OCI-LY1 (cell line): ENCODE measurements at regions not wholly inside any gene's neighbourhood (a gene's known extent, or its start where the extent isn't known, plus 50 kb on each side); places are given as distances from the start of the nearest gene placed in this dataset.

ENCODE experiments used
- H2AFZ ChIP-seq: fragments of 200-600 bp; sonication (generic), shearing (Covaris generic); 2 replicates; pipeline ENCODE4 v1.6.0; 2014; ENCODE audit warnings: antibody characterized with exemption, mild to moderate bottlenecking, low read length
- H3F3A ChIP-seq: fragments of 200-600 bp; sonication (generic), shearing (Covaris generic); 2 replicates; pipeline ENCODE4 v1.6.0; 2014; ENCODE audit warnings: mild to moderate bottlenecking, antibody characterized with exemption, low read length, moderate library complexity; ENCODE audit not compliant: insufficient read depth
- H3K27ac ChIP-seq: fragments of 200-600 bp; sonication (generic); 2 replicates; pipeline ENCODE4 v1.5.1; 2014; ENCODE audit warnings: low read length, mixed run types, mild to moderate bottlenecking, low read depth; ENCODE audit not compliant: poor library complexity, severe bottlenecking
- H3K27me3 ChIP-seq: fragments of 200-600 bp; sonication (generic); 2 replicates; pipeline ENCODE4 v1.6.0; 2014; ENCODE audit warnings: antibody characterized with exemption, mild to moderate bottlenecking, low read length, moderate library complexity; ENCODE audit not compliant: insufficient read depth
- H3K36me3 ChIP-seq: fragments of 200-600 bp; sonication (generic); 2 replicates; pipeline ENCODE4 v1.6.1; 2014; ENCODE audit warnings: mild to moderate bottlenecking, antibody characterized with exemption, low read length, moderate library complexity, mixed read lengths; ENCODE audit not compliant: insufficient read depth
- H3K4me1 ChIP-seq: fragments of 200-600 bp; sonication (generic); 2 replicates; pipeline ENCODE4 v1.5.1; 2014; ENCODE audit warnings: mild to moderate bottlenecking, low read length, moderate library complexity; ENCODE audit not compliant: insufficient read depth, severe bottlenecking
- H3K4me2 ChIP-seq: fragments of 200-600 bp; sonication (generic), shearing (Covaris generic); 2 replicates; pipeline ENCODE4 v1.6.1; 2014; ENCODE audit warnings: low read length
- H3K4me3 ChIP-seq: fragments of 200-600 bp; sonication (generic); 2 replicates; pipeline ENCODE4 v1.5.1; 2014; ENCODE audit warnings: low read length, low read depth, mild to moderate bottlenecking, mixed read lengths; ENCODE audit not compliant: poor library complexity, severe bottlenecking
- H3K79me2 ChIP-seq: fragments of 200-600 bp; shearing (Covaris generic); 2 replicates; pipeline ENCODE4 v1.6.1; 2016; ENCODE audit warnings: mixed run types, low read length, mixed read lengths; ENCODE audit not compliant: insufficient read depth
- H3K9ac ChIP-seq: fragments of 200-600 bp; sonication (generic), shearing (Covaris generic); 2 replicates; pipeline ENCODE4 v1.6.1; 2014; ENCODE audit warnings: mild to moderate bottlenecking, low read length, mixed read lengths
- H3K9me2 ChIP-seq: fragments of 200-600 bp; sonication (generic), shearing (Covaris generic); 2 replicates; pipeline ENCODE4 v1.6.1; 2014; ENCODE audit warnings: low read depth, mild to moderate bottlenecking, low read length, mixed read lengths
- H3K9me3 ChIP-seq: fragments of 200-600 bp; shearing (Covaris generic); 2 replicates; pipeline ENCODE4 v1.6.1; 2014; ENCODE audit warnings: low read length, mixed read lengths
- H4K20me1 ChIP-seq: fragments of 200-600 bp; sonication (generic), shearing (Covaris generic); 2 replicates; pipeline ENCODE4 v1.6.0; 2016; ENCODE audit warnings: mild to moderate bottlenecking, low read length; ENCODE audit not compliant: insufficient read depth
- CTCF ChIP-seq: fragments of 200-600 bp; sonication (generic), shearing (Covaris generic); IDR thresholded peaks from 2 replicates; pipeline ENCODE4 v1.5.1; 2017; ENCODE audit warnings: mild to moderate bottlenecking, antibody characterized with exemption, low read length, moderate library complexity, mixed read lengths
- EZH2 ChIP-seq: fragments of 200-600 bp; sonication (generic), shearing (Covaris generic); IDR thresholded peaks from 2 replicates; pipeline ENCODE4 v1.8.0; 2017; ENCODE audit warnings: borderline replicate concordance, mixed run types, mild to moderate bottlenecking, antibody characterized with exemption, low read length, moderate library complexity, mixed read lengths

GRCh38 chr7:4629287-4629895 lies 52.7 kb upstream of the FOXK1 start:
- no peak overlapping the region for H3K9ac ChIP-seq
- H3K4me1 ChIP-seq, result no peaks in the 10 kb centered on the region
- H2AFZ ChIP-seq, result no peak overlapping the region
- H4K20me1 ChIP-seq, result no peaks in the 10 kb centered on the region
- H3K9me3 ChIP-seq, result no peaks in the 10 kb centered on the region
- no peaks in the 10 kb centered on the region; the same call in 1 of the 2 replicates for H3K27me3 ChIP-seq
- H3K4me3 ChIP-seq, result no peak overlapping the region
- H3F3A ChIP-seq, result no peaks in the 10 kb centered on the region
- H3K9me2 ChIP-seq, result no peaks in the 10 kb centered on the region
- H3K27ac ChIP-seq, result no peak overlapping the region
- no peak overlapping the region for H3K4me2 ChIP-seq
- H3K79me2 ChIP-seq, result no peaks in the 10 kb centered on the region
- H3K36me3 ChIP-seq, result no peaks in the 10 kb centered on the region
- TF ChIP-seq CTCF (no peak), EZH2 (no peak)

GRCh38 chr7:4631380-4632179 lies 50.5 kb upstream of the FOXK1 start:
- H3K27me3 ChIP-seq, result no peaks in the 10 kb centered on the region; the same call in 1 of the 2 replicates
- H3K27ac ChIP-seq, result no peak overlapping the region
- H3K4me1 ChIP-seq, result no peaks in the 10 kb centered on the region
- H3K4me2 ChIP-seq, result no peak overlapping the region
- TF ChIP-seq EZH2 (no peak), CTCF (no peak)
- no peak overlapping the region for H2AFZ ChIP-seq
- no peak overlapping the region for H3K9ac ChIP-seq
- no peaks in the 10 kb centered on the region for H3K36me3 ChIP-seq
- H3K9me3 ChIP-seq, result no peaks in the 10 kb centered on the region
- no peaks in the 10 kb centered on the region for H4K20me1 ChIP-seq
- H3K9me2 ChIP-seq, result no peaks in the 10 kb centered on the region
- H3K4me3 ChIP-seq, result no peak overlapping the region
- no peaks in the 10 kb centered on the region for H3K79me2 ChIP-seq
- H3F3A ChIP-seq, result no peaks in the 10 kb centered on the region
